ENCODE measurements at regions not wholly inside any gene's neighbourhood (a gene's known extent, or its start where the extent isn't known, plus 50 kb on each side); places are given as distances from the start of the nearest gene placed in this dataset.
"Not testable (repeated sequence)": the region's sequence is repeated elsewhere in the genome, so short reads cannot be mapped to it uniquely, and the experiment has no call there.

- H3K27ac ChIP-seq (ENCODE audit: extremely low read depth, low read depth, low read length); POLR2A ChIA-PET; H3K4me1 ChIP-seq (ENCODE audit: control insufficient read depth, insufficient read depth, low read length); H3K9me3 ChIP-seq (ENCODE audit: control insufficient read depth, insufficient read depth, low read depth, low read length); H3K36me3 ChIP-seq (ENCODE audit: control insufficient read depth in 2 of 2, insufficient read depth in 1 of 2, low read length in 2 of 2); H3K4me3 ChIP-seq (ENCODE audit: low read depth, low read length): not testable (repeated sequence)
- TF ChIP-seq ZNF654 (tag by site-specific recombination; IDR thresholded peaks at IDR 0.05; ENCODE audit: low read depth): peak; percentile 24; the same call in 1 of the 2 replicates
- CTCF ChIA-PET: interaction anchor here (0.6 to 0.7 kb wide), 5 partner anchors 10 to 1672 kb away, joined by 3 to 4 read pairs (median 3); no protein-coding TSS in a partner anchor
Observed at GRCh38 chr6:60477747-60478146, 1808.3 kb downstream of the KHDRBS2 start.

- CTCF ChIA-PET; H3K4me3 ChIP-seq (ENCODE audit: low read depth, low read length); H3K4me1 ChIP-seq (ENCODE audit: control insufficient read depth, insufficient read depth, low read length); H3K36me3 ChIP-seq (ENCODE audit: control insufficient read depth in 2 of 2, insufficient read depth in 1 of 2, low read length in 2 of 2); H3K27ac ChIP-seq (ENCODE audit: extremely low read depth, low read depth, low read length); H3K9me3 ChIP-seq (ENCODE audit: control insufficient read depth, insufficient read depth, low read depth, low read length); POLR2A ChIA-PET: not testable (repeated sequence)
Observed at GRCh38 chr6:60473805-60474204, 1812.2 kb downstream of the KHDRBS2 start.

GRCh38 chr6:60471426-60471825, 1814.6 kb downstream of the KHDRBS2 start:
- H3K4me1 ChIP-seq (ENCODE audit: control insufficient read depth, insufficient read depth, low read length); H3K36me3 ChIP-seq (ENCODE audit: control insufficient read depth in 2 of 2, insufficient read depth in 1 of 2, low read length in 2 of 2); H3K4me3 ChIP-seq (ENCODE audit: low read depth, low read length); H3K9me3 ChIP-seq (ENCODE audit: control insufficient read depth, insufficient read depth, low read depth, low read length); H3K27ac ChIP-seq (ENCODE audit: extremely low read depth, low read depth, low read length); POLR2A ChIA-PET; CTCF ChIA-PET: not testable (repeated sequence)

GRCh38 chr6:60450428-60450827, 1835.6 kb downstream of the KHDRBS2 start:
- H3K36me3 ChIP-seq (ENCODE audit: control insufficient read depth in 2 of 2, insufficient read depth in 1 of 2, low read length in 2 of 2); H3K27ac ChIP-seq (ENCODE audit: extremely low read depth, low read depth, low read length); CTCF ChIA-PET; POLR2A ChIA-PET; H3K4me3 ChIP-seq (ENCODE audit: low read depth, low read length); H3K4me1 ChIP-seq (ENCODE audit: control insufficient read depth, insufficient read depth, low read length); H3K9me3 ChIP-seq (ENCODE audit: control insufficient read depth, insufficient read depth, low read depth, low read length): not testable (repeated sequence)

- H3K4me3 ChIP-seq (ENCODE audit: low read depth, low read length); H3K36me3 ChIP-seq (ENCODE audit: control insufficient read depth in 2 of 2, insufficient read depth in 1 of 2, low read length in 2 of 2); H3K9me3 ChIP-seq (ENCODE audit: control insufficient read depth, insufficient read depth, low read depth, low read length); H3K4me1 ChIP-seq (ENCODE audit: control insufficient read depth, insufficient read depth, low read length); POLR2A ChIA-PET; CTCF ChIA-PET; H3K27ac ChIP-seq (ENCODE audit: extremely low read depth, low read depth, low read length): not testable (repeated sequence)
Observed at GRCh38 chr6:60444532-60444931, 1841.5 kb downstream of the KHDRBS2 start.

- POLR2A ChIA-PET; CTCF ChIA-PET; H3K36me3 ChIP-seq (ENCODE audit: control insufficient read depth in 2 of 2, insufficient read depth in 1 of 2, low read length in 2 of 2); H3K27ac ChIP-seq (ENCODE audit: extremely low read depth, low read depth, low read length); H3K4me3 ChIP-seq (ENCODE audit: low read depth, low read length); H3K4me1 ChIP-seq (ENCODE audit: control insufficient read depth, insufficient read depth, low read length); H3K9me3 ChIP-seq (ENCODE audit: control insufficient read depth, insufficient read depth, low read depth, low read length): not testable (repeated sequence)
Observed at GRCh38 chr6:60439709-60440108, 1846.3 kb downstream of the KHDRBS2 start.

- H3K36me3 ChIP-seq (ENCODE audit: control insufficient read depth in 2 of 2, insufficient read depth in 1 of 2, low read length in 2 of 2); CTCF ChIA-PET; H3K27ac ChIP-seq (ENCODE audit: extremely low read depth, low read depth, low read length); H3K9me3 ChIP-seq (ENCODE audit: control insufficient read depth, insufficient read depth, low read depth, low read length); H3K4me1 ChIP-seq (ENCODE audit: control insufficient read depth, insufficient read depth, low read length); POLR2A ChIA-PET; H3K4me3 ChIP-seq (ENCODE audit: low read depth, low read length): not testable (repeated sequence)
Observed at GRCh38 chr6:60422691-60423090, 1863.3 kb downstream of the KHDRBS2 start.

GRCh38 chr6:60416118-60416517, 1869.9 kb downstream of the KHDRBS2 start:
- POLR2A ChIA-PET; H3K4me3 ChIP-seq (ENCODE audit: low read depth, low read length); H3K36me3 ChIP-seq (ENCODE audit: control insufficient read depth in 2 of 2, insufficient read depth in 1 of 2, low read length in 2 of 2); H3K27ac ChIP-seq (ENCODE audit: extremely low read depth, low read depth, low read length); H3K4me1 ChIP-seq (ENCODE audit: control insufficient read depth, insufficient read depth, low read length); CTCF ChIA-PET; H3K9me3 ChIP-seq (ENCODE audit: control insufficient read depth, insufficient read depth, low read depth, low read length): not testable (repeated sequence)

- H3K4me1 ChIP-seq (ENCODE audit: control insufficient read depth, insufficient read depth, low read length); H3K4me3 ChIP-seq (ENCODE audit: low read depth, low read length); H3K9me3 ChIP-seq (ENCODE audit: control insufficient read depth, insufficient read depth, low read depth, low read length); CTCF ChIA-PET; H3K36me3 ChIP-seq (ENCODE audit: control insufficient read depth in 2 of 2, insufficient read depth in 1 of 2, low read length in 2 of 2); H3K27ac ChIP-seq (ENCODE audit: extremely low read depth, low read depth, low read length); POLR2A ChIA-PET: not testable (repeated sequence)
Observed at GRCh38 chr6:60408747-60409146, 1877.3 kb downstream of the KHDRBS2 start.

- CTCF ChIA-PET; H3K4me3 ChIP-seq (ENCODE audit: low read depth, low read length); H3K27ac ChIP-seq (ENCODE audit: extremely low read depth, low read depth, low read length); H3K9me3 ChIP-seq (ENCODE audit: control insufficient read depth, insufficient read depth, low read depth, low read length); H3K36me3 ChIP-seq (ENCODE audit: control insufficient read depth in 2 of 2, insufficient read depth in 1 of 2, low read length in 2 of 2); POLR2A ChIA-PET; H3K4me1 ChIP-seq (ENCODE audit: control insufficient read depth, insufficient read depth, low read length): not testable (repeated sequence)
Observed at GRCh38 chr6:60403268-60403667, 1882.8 kb downstream of the KHDRBS2 start.

GRCh38 chr6:60402490-60402889, 1883.5 kb downstream of the KHDRBS2 start:
- POLR2A ChIA-PET; CTCF ChIA-PET; H3K4me1 ChIP-seq (ENCODE audit: control insufficient read depth, insufficient read depth, low read length); H3K27ac ChIP-seq (ENCODE audit: extremely low read depth, low read depth, low read length); H3K4me3 ChIP-seq (ENCODE audit: low read depth, low read length); H3K36me3 ChIP-seq (ENCODE audit: control insufficient read depth in 2 of 2, insufficient read depth in 1 of 2, low read length in 2 of 2); H3K9me3 ChIP-seq (ENCODE audit: control insufficient read depth, insufficient read depth, low read depth, low read length): not testable (repeated sequence)

- H3K36me3 ChIP-seq (ENCODE audit: control insufficient read depth in 2 of 2, insufficient read depth in 1 of 2, low read length in 2 of 2); H3K9me3 ChIP-seq (ENCODE audit: control insufficient read depth, insufficient read depth, low read depth, low read length); H3K4me3 ChIP-seq (ENCODE audit: low read depth, low read length); H3K27ac ChIP-seq (ENCODE audit: extremely low read depth, low read depth, low read length); H3K4me1 ChIP-seq (ENCODE audit: control insufficient read depth, insufficient read depth, low read length); POLR2A ChIA-PET: not testable (repeated sequence)
- CTCF ChIA-PET: interaction anchor here (0.6 kb wide), 1 partner anchor 1960 kb away, joined by 3 read pairs; no protein-coding TSS in a partner anchor
Observed at GRCh38 chr6:60395261-60395660, 1890.8 kb downstream of the KHDRBS2 start.
